Trophoblast cell (in vitro differentiated cells and primary cell): ENCODE measurements at regions not wholly inside any gene's neighbourhood (a gene's known extent, or its start where the extent isn't known, plus 50 kb on each side); places are given as distances from the start of the nearest gene placed in this dataset.
A peak's percentile ranks its signal among the peaks of the same experiment; 100 is the strongest.

Experiments used
- DNase-seq, 2 donors: peaks; one replicate each; pipeline ENCODE4 v3.0.0-alpha.2; 2016
- H2AFZ ChIP-seq: 2 replicates; pipeline ENCODE4 v1.6.1; 2013; ENCODE audit warnings: low read length, moderate library complexity, mild to moderate bottlenecking; ENCODE audit not compliant: insufficient read depth, poor library complexity
- H2AK5ac ChIP-seq: 2 replicates; pipeline ENCODE4 v1.6.1; 2013; ENCODE audit warnings: mild to moderate bottlenecking, low read length
- H2BK120ac ChIP-seq: 2 replicates; pipeline ENCODE4 v1.6.1; 2013; ENCODE audit warnings: low read length, mild to moderate bottlenecking, moderate library complexity; ENCODE audit not compliant: insufficient read depth, poor library complexity
- H2BK12ac ChIP-seq: 2 replicates; pipeline ENCODE4 v1.6.1; 2013; ENCODE audit warnings: mild to moderate bottlenecking, low read length, moderate library complexity
- H2BK5ac ChIP-seq: 2 replicates; pipeline ENCODE4 v1.6.1; 2013; ENCODE audit warnings: low read length, low read depth, moderate library complexity, mild to moderate bottlenecking; ENCODE audit not compliant: poor library complexity
- H3K14ac ChIP-seq: 2 replicates; pipeline ENCODE4 v1.6.1; 2013; ENCODE audit warnings: mild to moderate bottlenecking, low read length
- H3K18ac ChIP-seq: 2 replicates; pipeline ENCODE4 v1.6.1; 2013; ENCODE audit warnings: mild to moderate bottlenecking, low read length
- H3K23ac ChIP-seq: 2 replicates; pipeline ENCODE4 v1.6.1; 2013; ENCODE audit warnings: low read length
- H3K27ac ChIP-seq: 2 replicates; pipeline ENCODE4 v1.5.1; 2013; ENCODE audit warnings: low read depth, mild to moderate bottlenecking, inconsistent platforms, low read length, moderate library complexity
- H3K27me3 ChIP-seq: 2 replicates; pipeline ENCODE4 v1.6.1; 2013; ENCODE audit warnings: inconsistent platforms, mild to moderate bottlenecking, low read length, moderate library complexity; ENCODE audit not compliant: insufficient read depth
- H3K36me3 ChIP-seq, 2 experiments: 1 replicate in 1 of 2; 2 replicates in 1 of 2; pipeline ENCODE4 v1.6.1; 2013; ENCODE audit warnings: low read length in 2 of 2, mild to moderate bottlenecking in 2 of 2, moderate library complexity in 1 of 2; ENCODE audit not compliant: insufficient read depth in 2 of 2, control insufficient read depth in 1 of 2
- H3K4ac ChIP-seq: 2 replicates; pipeline ENCODE4 v1.6.1; 2013; ENCODE audit warnings: low read depth, mild to moderate bottlenecking, low read length, moderate library complexity
- H3K4me1 ChIP-seq, 2 experiments: 1 replicate in 1 of 2; 2 replicates in 1 of 2; pipeline ENCODE4 v1.6.1; 2013; ENCODE audit warnings: low read length in 2 of 2, mild to moderate bottlenecking in 2 of 2, moderate library complexity in 1 of 2; ENCODE audit not compliant: insufficient read depth in 2 of 2, control insufficient read depth in 1 of 2
- H3K4me2 ChIP-seq: 2 replicates; pipeline ENCODE4 v1.6.1; 2013; ENCODE audit warnings: inconsistent platforms, mild to moderate bottlenecking, low read length, moderate library complexity
- H3K4me3 ChIP-seq: 2 replicates; pipeline ENCODE4 v1.5.1; 2013; ENCODE audit warnings: mild to moderate bottlenecking, low read depth, low read length, inconsistent platforms
- H3K79me1 ChIP-seq: one replicate; pipeline ENCODE4 v1.6.1; 2013; ENCODE audit warnings: low read length
- H3K79me2 ChIP-seq: 2 replicates; pipeline ENCODE4 v1.6.1; 2013; ENCODE audit warnings: low read length, mild to moderate bottlenecking; ENCODE audit not compliant: control insufficient read depth, insufficient read depth, poor library complexity
- H3K9ac ChIP-seq: 2 replicates; pipeline ENCODE4 v1.6.1; 2013; ENCODE audit warnings: mild to moderate bottlenecking, low read length
- H3K9me3 ChIP-seq: 2 replicates; pipeline ENCODE4 v1.6.1; 2013; ENCODE audit warnings: low read depth, mild to moderate bottlenecking, control low read depth, inconsistent platforms, low read length; ENCODE audit not compliant: insufficient read depth
- H4K12ac ChIP-seq: 2 replicates; pipeline ENCODE4 v1.6.1; 2013; ENCODE audit warnings: low read depth, mild to moderate bottlenecking, low read length, moderate library complexity
- H4K8ac ChIP-seq: 2 replicates; pipeline ENCODE4 v1.6.1; 2013; ENCODE audit warnings: low read depth, mild to moderate bottlenecking, low read length, moderate library complexity
- H4K91ac ChIP-seq: one replicate; pipeline ENCODE4 v1.6.1; 2013; ENCODE audit warnings: low read depth, mild to moderate bottlenecking, low read length, moderate library complexity
- WGBS: extraction: QIAGEN DNeasy Blood & Tissue Kit; methylation state at CpG from one replicate; pipeline ENCODE4 v1.1.7; 2013; ENCODE audit warnings: missing lambda C conversion rate; ENCODE audit not compliant: insufficient read length, insufficient coverage; ENCODE audit errors: extremely low coverage; 5-methylcytosine and 5-hydroxymethylcytosine counted together

- WGBS = no CpG with 5 or more reads among the region's 1 CpG
- H3K4ac ChIP-seq = no peak overlapping the region
- no peak overlapping the region for H3K27ac ChIP-seq
- no peak overlapping the region for H3K9ac ChIP-seq
- no peak overlapping the region for H3K14ac ChIP-seq
- H3K79me2 ChIP-seq = no peaks in the 10 kb centered on the region
- no peaks in the 10 kb centered on the region for H3K9me3 ChIP-seq
- H2BK5ac ChIP-seq = no peak overlapping the region
- no peaks in the 10 kb centered on the region for H3K36me3 ChIP-seq
- no peaks in the 10 kb centered on the region for H3K79me1 ChIP-seq
- no peak overlapping the region for H3K4me3 ChIP-seq
- H3K27me3 ChIP-seq = no peaks in the 10 kb centered on the region
- no peak overlapping the region for H2AK5ac ChIP-seq
- H4K12ac ChIP-seq = no peak overlapping the region
- no peak overlapping the region for H4K91ac ChIP-seq
- no peak overlapping the region for H2BK120ac ChIP-seq
- no peak for DNase-seq
- H3K23ac ChIP-seq = no peak overlapping the region
- no peak overlapping the region for H2AFZ ChIP-seq
- no peak overlapping the region for H3K18ac ChIP-seq
- peaks cover 0 to 4% of the 10 kb centered on the region in 2 experiments for H3K4me1 ChIP-seq
- no peak overlapping the region for H4K8ac ChIP-seq
- no peak overlapping the region for H2BK12ac ChIP-seq
- no peak overlapping the region for H3K4me2 ChIP-seq
Measured at GRCh38 chr2:12428786-12429185, 287.9 kb upstream of the TRIB2 start.

GRCh38 chr2:12429779-12430406 lies 286.8 kb upstream of the TRIB2 start:
- Histone ChIP-seq H4K8ac (no peak overlapping the region), H3K27me3 (no peaks in the 10 kb centered on the region), H4K91ac (no peak overlapping the region), H3K23ac (no peak overlapping the region), H3K14ac (no peak overlapping the region), H3K4ac (no peak overlapping the region), H3K27ac (no peak overlapping the region), H3K9me3 (no peaks in the 10 kb centered on the region), H3K4me1 (peaks cover 0 to 4% of the 10 kb centered on the region in 2 experiments), H3K9ac (no peak overlapping the region), H3K79me1 (no peaks in the 10 kb centered on the region), H3K4me3 (no peak overlapping the region), H3K36me3 (no peaks in the 10 kb centered on the region), H2AK5ac (no peak overlapping the region), H4K12ac (no peak overlapping the region), H2AFZ (no peak overlapping the region), H2BK120ac (no peak overlapping the region), H2BK5ac (no peak overlapping the region), H3K4me2 (no peak overlapping the region), H2BK12ac (no peak overlapping the region), H3K18ac (no peak overlapping the region), H3K79me2 (no peaks in the 10 kb centered on the region)
- peak in 1 of 2 donors; percentile 7 for DNase-seq
- WGBS = no CpG with 5 or more reads among the region's 4 CpGs

- peaks cover 0 to 4% of the 10 kb centered on the region in 2 experiments for H3K4me1 ChIP-seq
- no peak overlapping the region for H3K4ac ChIP-seq
- H3K79me2 ChIP-seq = no peaks in the 10 kb centered on the region
- no peak overlapping the region for H3K18ac ChIP-seq
- no peaks in the 10 kb centered on the region for H3K36me3 ChIP-seq
- H2AFZ ChIP-seq = no peak overlapping the region
- no peak overlapping the region for H3K23ac ChIP-seq
- H4K8ac ChIP-seq = no peak overlapping the region
- no peak overlapping the region for H3K4me3 ChIP-seq
- no peak overlapping the region for H2BK12ac ChIP-seq
- H3K27me3 ChIP-seq = no peaks in the 10 kb centered on the region
- no peak overlapping the region for H3K9ac ChIP-seq
- H4K12ac ChIP-seq = no peak overlapping the region
- no peak overlapping the region for H3K27ac ChIP-seq
- no peak overlapping the region for H2BK5ac ChIP-seq
- no peak overlapping the region for H3K14ac ChIP-seq
- no peak overlapping the region for H4K91ac ChIP-seq
- H3K79me1 ChIP-seq = no peaks in the 10 kb centered on the region
- WGBS = 100% methylated on average over 1 of the region's 6 CpGs
- H3K9me3 ChIP-seq = no peaks in the 10 kb centered on the region
- no peak overlapping the region for H2BK120ac ChIP-seq
- no peak overlapping the region for H2AK5ac ChIP-seq
- H3K4me2 ChIP-seq = no peak overlapping the region
- DNase-seq = peak; percentile 7 to 52
Measured at GRCh38 chr2:12430407-12431133, 286.2 kb upstream of the TRIB2 start.

DNA sequence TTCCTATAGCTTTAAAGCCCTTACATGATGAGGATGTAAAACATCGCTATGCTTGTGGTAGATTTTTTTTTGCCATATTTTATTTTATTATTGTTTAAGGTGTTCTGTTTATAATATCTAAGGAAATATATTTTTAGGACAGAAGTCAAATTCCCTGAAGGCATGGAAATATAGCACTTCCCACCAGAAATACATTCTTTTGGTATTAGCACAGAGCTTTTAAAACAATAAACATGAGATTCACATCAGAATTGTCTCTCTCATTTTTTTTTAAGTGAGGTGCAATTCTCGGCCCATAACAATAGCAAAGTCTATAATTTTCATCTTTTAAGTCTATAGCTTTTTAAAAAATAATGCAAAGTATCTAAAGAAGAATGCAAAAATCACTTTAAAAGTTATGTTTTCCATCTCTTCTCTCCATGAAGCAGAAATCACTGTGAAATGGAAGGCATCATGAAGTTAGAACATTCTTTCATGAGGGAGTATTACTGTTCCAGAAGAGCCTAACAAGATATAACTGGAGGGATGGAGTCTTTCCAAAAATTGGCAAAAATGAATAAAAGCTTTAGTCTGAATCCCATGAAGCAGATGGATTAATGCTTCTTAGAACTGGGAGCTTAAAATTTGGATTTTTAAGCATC lies 283.6 kb upstream of the TRIB2 start:
- Histone ChIP-seq H3K36me3 (no peaks in the 10 kb centered on the region), H3K14ac (no peak overlapping the region), H3K4me2 (no peak overlapping the region), H3K4me1 (peaks cover 0 to 3% of the 10 kb centered on the region in 2 experiments), H2BK5ac (no peak overlapping the region), H4K8ac (no peak overlapping the region), H3K79me1 (no peaks in the 10 kb centered on the region), H2AK5ac (no peak overlapping the region), H3K9me3 (no peaks in the 10 kb centered on the region), H3K23ac (no peak overlapping the region), H3K79me2 (no peaks in the 10 kb centered on the region), H3K4me3 (no peak overlapping the region), H3K18ac (no peak overlapping the region), H2AFZ (no peak overlapping the region), H3K27me3 (no peaks in the 10 kb centered on the region), H3K9ac (no peak overlapping the region), H4K12ac (no peak overlapping the region), H2BK120ac (no peak overlapping the region), H3K27ac (no peak overlapping the region), H2BK12ac (no peak overlapping the region), H4K91ac (no peak overlapping the region), H3K4ac (no peak overlapping the region)
- WGBS = no CpG with 5 or more reads among the region's 2 CpGs
- DNase-seq = no peak
